ENCODE measurements at regions not wholly inside any gene's neighbourhood (a gene's known extent, or its start where the extent isn't known, plus 50 kb on each side); places are given as distances from the start of the nearest gene placed in this dataset.

- intact Hi-C loops (cut with micrococcal nuclease) (no loop called here), in situ Hi-C loops (cut with MboI) (no loop called here)
- Histone ChIP-seq H3K79me2 (ENCODE audit: control insufficient read depth, insufficient read depth, low read length) (no peaks in the 10 kb centered on the region), H2AFZ (ENCODE audit: low read depth, low read length) (peak overlapping the region; percentile 51; the same call in 1 of the 2 replicates), H3K4me3 (no peak overlapping the region), H3K27me3 (ENCODE audit: control insufficient read depth in 2 of 2, insufficient read depth in 2 of 2, low read length in 2 of 2) (peaks cover 0 to 4% of the 10 kb centered on the region in 2 experiments; a peak in 2 of 5 replicates), H3K9me3 (replicated peaks; ENCODE audit: control insufficient read depth, insufficient read depth, low read depth, low read length) (no peaks in the 10 kb centered on the region), H3K9me1 (ENCODE audit: control insufficient read depth, insufficient read depth, low read length) (no peaks in the 10 kb centered on the region), H3K4me2 (ENCODE audit: insufficient read depth, low read length) (no peak overlapping the region), H4K20me1 (replicated peaks; ENCODE audit: control insufficient read depth, insufficient read depth, low read length) (no peaks in the 10 kb centered on the region), H3K27ac (ENCODE audit: extremely low read depth, low read depth, low read length) (no peak overlapping the region), H3K9ac (ENCODE audit: insufficient read depth in 1 of 2, low read depth in 2 of 2, low read length in 2 of 2) (no peak overlapping the region), H3K36me3 (ENCODE audit: control insufficient read depth, insufficient read depth, low read length) (no peaks in the 10 kb centered on the region), H3K4me1 (replicated peaks in 1 of 2; ENCODE audit: control insufficient read depth in 2 of 2, insufficient read depth in 2 of 2, low read length in 2 of 2) (peaks cover 0 to 3% of the 10 kb centered on the region in 2 experiments; a peak in 1 of 5 replicates)
- WGBS (ENCODE audit: insufficient coverage, low coverage, missing lambda C conversion rate) = 9% methylated on average over 5 of the region's 6 CpGs
- BruUV-seq (replicated peaks) = no TSS peak
- CTCF ChIA-PET (ENCODE audit: low intra/inter-chr PET ratio) = no interaction called here
- DNase-seq (ENCODE audit: extremely low read depth in 1 of 4, low spot score in 3 of 4) (no peak), ATAC-seq (no peak), FAIRE-seq (no peak)
- POLR2A ChIA-PET = no interaction called here
- no peak for TF ChIP-seq ETV6 (IDR thresholded peaks at IDR 0.05; ENCODE audit: borderline replicate concordance in 1 of 2, low read depth in 2 of 2, low read length in 1 of 2)
- TF ChIP-seq ETV6 (CRISPR knock-in tag; IDR thresholded peaks at IDR 0.05; ENCODE audit: borderline replicate concordance) = no peak
- TF ChIP-seq GABPB1 (CRISPR knock-in tag; IDR thresholded peaks at IDR 0.05) = peak; percentile 28; the same call in 1 of the 2 replicates
- no peak for TF ChIP-seq ZNF23 (CRISPR knock-in tag; IDR thresholded peaks at IDR 0.05)
- peak; percentile 70 for TF ChIP-seq CREM (IDR thresholded peaks at IDR 0.05; ENCODE audit: low read depth)
- TF ChIP-seq, protein P1, sequence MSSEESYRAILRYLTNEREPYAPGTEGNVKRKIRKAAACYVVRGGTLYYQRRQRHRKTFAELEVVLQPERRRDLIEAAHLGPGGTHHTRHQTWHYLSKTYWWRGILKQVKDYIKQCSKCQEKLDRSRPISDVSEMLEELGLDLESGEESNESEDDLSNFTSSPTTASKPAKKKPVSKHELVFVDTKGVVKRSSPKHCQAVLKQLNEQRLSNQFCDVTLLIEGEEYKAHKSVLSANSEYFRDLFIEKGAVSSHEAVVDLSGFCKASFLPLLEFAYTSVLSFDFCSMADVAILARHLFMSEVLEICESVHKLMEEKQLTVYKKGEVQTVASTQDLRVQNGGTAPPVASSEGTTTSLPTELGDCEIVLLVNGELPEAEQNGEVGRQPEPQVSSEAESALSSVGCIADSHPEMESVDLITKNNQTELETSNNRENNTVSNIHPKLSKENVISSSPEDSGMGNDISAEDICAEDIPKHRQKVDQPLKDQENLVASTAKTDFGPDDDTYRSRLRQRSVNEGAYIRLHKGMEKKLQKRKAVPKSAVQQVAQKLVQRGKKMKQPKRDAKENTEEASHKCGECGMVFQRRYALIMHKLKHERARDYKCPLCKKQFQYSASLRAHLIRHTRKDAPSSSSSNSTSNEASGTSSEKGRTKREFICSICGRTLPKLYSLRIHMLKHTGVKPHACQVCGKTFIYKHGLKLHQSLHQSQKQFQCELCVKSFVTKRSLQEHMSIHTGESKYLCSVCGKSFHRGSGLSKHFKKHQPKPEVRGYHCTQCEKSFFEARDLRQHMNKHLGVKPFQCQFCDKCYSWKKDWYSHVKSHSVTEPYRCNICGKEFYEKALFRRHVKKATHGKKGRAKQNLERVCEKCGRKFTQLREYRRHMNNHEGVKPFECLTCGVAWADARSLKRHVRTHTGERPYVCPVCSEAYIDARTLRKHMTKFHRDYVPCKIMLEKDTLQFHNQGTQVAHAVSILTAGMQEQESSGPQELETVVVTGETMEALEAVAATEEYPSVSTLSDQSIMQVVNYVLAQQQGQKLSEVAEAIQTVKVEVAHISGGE (CRISPR knock-in tag; IDR thresholded peaks at IDR 0.05) = peak in 1 of 3 experiments; percentile 46; a peak in 2 of 6 replicates
- TF ChIP-seq GABPA (tag; conservative IDR thresholded peaks at IDR 0.05; ENCODE audit: low read depth) = peak; percentile 72
Measured at GRCh38 chr12:11545484-11546330, 103.8 kb upstream of the ETV6 start.

Measured in K562 (cell line).